Fibroblast of mammary gland (primary cell): ENCODE measurements at regions not wholly inside any gene's neighbourhood (a gene's known extent, or its start where the extent isn't known, plus 50 kb on each side); places are given as distances from the start of the nearest gene placed in this dataset.

ENCODE experiments used
- DNase-seq: peaks from one replicate; pipeline ENCODE4 v3.0.0-alpha.2; 2010; ENCODE audit warnings: low read depth
- H3K4me3 ChIP-seq: 2 replicates; pipeline ENCODE4 v1.5.1; 2011; ENCODE audit warnings: low read depth, mild to moderate bottlenecking, low read length, moderate library complexity; ENCODE audit not compliant: control insufficient read depth
- CTCF ChIP-seq: conservative IDR thresholded peaks from 2 replicates; pipeline ENCODE4 v1.5.1; 2011; ENCODE audit warnings: low read depth, low read length, inconsistent platforms; ENCODE audit not compliant: control insufficient read depth, insufficient read depth

GRCh38 chr1:22380024-22380785 lies 71.4 kb upstream of the ZBTB40 start:
- DNase-seq, result peak; percentile 77
- H3K4me3 ChIP-seq, result no peak overlapping the region
- peak; percentile 4 for TF ChIP-seq CTCF

- H3K4me3 ChIP-seq, result no peak overlapping the region
- no peak for TF ChIP-seq CTCF
- DNase-seq, result no peak
Measured at GRCh38 chr1:22383526-22384294, 67.9 kb upstream of the ZBTB40 start.

- TF ChIP-seq CTCF, result no peak
- no peak overlapping the region for H3K4me3 ChIP-seq
- no peak for DNase-seq
Measured at GRCh38 chr1:22385537-22385936, 66.1 kb upstream of the ZBTB40 start.

GRCh38 chr1:22386774-22387173 lies 64.9 kb upstream of the ZBTB40 start:
- no peak for TF ChIP-seq CTCF
- DNase-seq, result no peak
- H3K4me3 ChIP-seq, result no peak overlapping the region

- no peak for TF ChIP-seq CTCF
- H3K4me3 ChIP-seq, result no peak overlapping the region
- peak; percentile 45 for DNase-seq
Measured at GRCh38 chr1:22387919-22388580, 63.6 kb upstream of the ZBTB40 start.

- H3K4me3 ChIP-seq, result no peak overlapping the region
- no peak for TF ChIP-seq CTCF
- DNase-seq, result peak; percentile 40
Measured at GRCh38 chr1:22388671-22389450, 62.8 kb upstream of the ZBTB40 start.
